CD4-positive, alpha-beta T cell (primary cell): ENCODE measurements at regions not wholly inside any gene's neighbourhood (a gene's known extent, or its start where the extent isn't known, plus 50 kb on each side); places are given as distances from the start of the nearest gene placed in this dataset.
A peak's percentile ranks its signal among the peaks of the same experiment; 100 is the strongest.

Experiments
- ATAC-seq: fragments of 200-7000 bp; cut with Tn5 transposase; one replicate; pipeline ENCODE4 v1.10.0; 2022; ENCODE audit warnings: mild to moderate bottlenecking; ENCODE audit not compliant: poor library complexity
- CTCF ChIA-PET: fragments of 350-600 bp; sonication (Branson Sonifier 250); formaldehyde crosslinking; loops from one replicate; lab custom pipeline; 2021; ENCODE audit warnings: antibody characterized with exemption, inconsistent platforms; lab: Charles Lee
- POLR2A ChIA-PET: fragments of 350-600 bp; sonication (Branson Sonifier 250); formaldehyde crosslinking; loops from one replicate; lab custom pipeline; 2021; ENCODE audit warnings: antibody characterized with exemption, inconsistent platforms; lab: Charles Lee
- DNase-seq, 14 experiments: peaks; one replicate each; pipeline ENCODE4 v3.0.0-alpha.2; 2013 to 2020; ENCODE audit warnings: mixed read lengths in 2 of 14
- H3K27ac ChIP-seq, 2 donors: one replicate each; pipeline versions ENCODE4 v1.5.1 to v1.7.0; 2013; ENCODE audit warnings: low read length in 2 of 2, low read depth in 1 of 2, mild to moderate bottlenecking in 1 of 2
- H3K27me3 ChIP-seq, 2 experiments: 1 replicate in 1 of 2; 2 replicates in 1 of 2; pipeline versions ENCODE4 v1.6.1 to v1.7.0; 2013; ENCODE audit warnings: low read length in 2 of 2, control low read depth in 1 of 2, mild to moderate bottlenecking in 1 of 2, moderate library complexity in 1 of 2; ENCODE audit not compliant: insufficient read depth in 2 of 2, control insufficient read depth in 1 of 2
- H3K36me3 ChIP-seq: one replicate; pipeline ENCODE4 v1.6.1; 2013; ENCODE audit warnings: low read length, control low read depth; ENCODE audit not compliant: insufficient read depth
- H3K4me1 ChIP-seq: one replicate; pipeline ENCODE4 v1.6.1; 2013; ENCODE audit warnings: low read length, control low read depth; ENCODE audit not compliant: insufficient read depth
- H3K4me3 ChIP-seq: one replicate; pipeline ENCODE4 v1.5.1; 2013; ENCODE audit warnings: mild to moderate bottlenecking, low read length, moderate library complexity
- H3K9me3 ChIP-seq, 2 experiments: 1 replicate in 1 of 2; 2 replicates in 1 of 2; pipeline versions ENCODE4 v1.6.1 to v1.7.0; 2013; ENCODE audit warnings: low read length in 2 of 2, mild to moderate bottlenecking in 2 of 2, control low read depth in 1 of 2, moderate library complexity in 1 of 2; ENCODE audit not compliant: control insufficient read depth in 1 of 2, insufficient read depth in 1 of 2
- H3K27ac Mint-ChIP-seq: one replicate; pipeline ENCODE4 v1.8.0; 2020; ENCODE audit warnings: mixed read lengths
- H3K27me3 Mint-ChIP-seq: one replicate; pipeline ENCODE4 v1.8.0; 2021; ENCODE audit warnings: mixed read lengths
- H3K36me3 Mint-ChIP-seq: one replicate; pipeline ENCODE4 v1.8.0; 2021; ENCODE audit warnings: low read depth, mixed read lengths
- H3K4me1 Mint-ChIP-seq: one replicate; pipeline ENCODE4 v1.8.0; 2021; ENCODE audit warnings: low read depth, mixed read lengths
- H3K4me3 Mint-ChIP-seq: one replicate; pipeline ENCODE4 v1.8.0; 2020; ENCODE audit warnings: mild to moderate bottlenecking, mixed read lengths
- H3K9me3 Mint-ChIP-seq: one replicate; pipeline ENCODE4 v1.8.0; 2020; ENCODE audit warnings: mixed read lengths
- CTCF ChIP-seq: fragments of 200-600 bp; IDR thresholded peaks from one replicate; pipeline ENCODE4 v1.8.0; 2022; ENCODE audit warnings: antibody characterized with exemption, mild to moderate bottlenecking
- intact Hi-C, 2 experiments: fragments of 100-400 bp; cut with DNase I in 1 of 2; cut with micrococcal nuclease in 1 of 2; formaldehyde crosslinking; loops; one replicate each; pipeline versions ENCODE4 v1.15.1 to v1.9.0; 2023 to 2025; cut with DNase I, micrococcal nuclease

GRCh38 chr3:112739252-112739965 is 98.5 kb upstream of the CCDC80 start:
- Mint-ChIP-seq H3K9me3 (no peaks in the 10 kb centered on the region), H3K36me3 (no peaks in the 10 kb centered on the region), H3K4me3 (peak overlapping the region; percentile 21), H3K4me1 (peaks cover 69% of the 10 kb centered on the region), H3K27ac (peak overlapping the region; percentile 75), H3K27me3 (no peaks in the 10 kb centered on the region)
- TF ChIP-seq CTCF: no peak
- DNase-seq: peak in 3 of 14 experiments; percentile 13 to 50 (median 14)
- no peaks in the 10 kb centered on the region for H3K36me3 ChIP-seq
- ChIA-PET POLR2A (interaction anchor here (1.0 to 2.1 kb wide), 6 partner anchors 35 to 251 kb away, joined by 4 to 9 read pairs (median 4); partner anchors contain the start of genes CD200R1 and GTPBP8), CTCF (interaction anchor here (1.5 kb wide), 1 partner anchor 240 kb away, joined by 5 read pairs; no protein-coding TSS in a partner anchor)
- H3K9me3 ChIP-seq: no peaks in the 10 kb centered on the region
- H3K27me3 ChIP-seq: no peaks in the 10 kb centered on the region
- H3K4me1 ChIP-seq: peaks cover 53% of the 10 kb centered on the region
- ATAC-seq: peak; percentile 11
- peak overlapping the region in 1 of 2 donors; percentile 45 for H3K27ac ChIP-seq
- intact Hi-C loops: loop anchor here (5.0 to 10.0 kb wide), 4 partner anchors 95 to 548 kb away; partner anchors contain the start of gene CCDC80 (in 1 of the 2)
- no peak overlapping the region for H3K4me3 ChIP-seq

GRCh38 chr3:112738366-112738765 is 97.4 kb upstream of the CCDC80 start:
- no peak overlapping the region for H3K4me3 Mint-ChIP-seq
- ATAC-seq: no peak

More at GRCh38 chr3:112738366-112738765, 97.4 kb upstream of the CCDC80 start:
- CTCF ChIA-PET: no interaction called here
- DNase-seq: no peak
- H3K9me3 Mint-ChIP-seq: no peaks in the 10 kb centered on the region
- peak overlapping the region; percentile 38 for H3K27ac Mint-ChIP-seq
- no peaks in the 10 kb centered on the region for H3K36me3 Mint-ChIP-seq
- no peaks in the 10 kb centered on the region for H3K27me3 Mint-ChIP-seq
- Histone ChIP-seq H3K36me3 (no peaks in the 10 kb centered on the region), H3K27me3 (no peaks in the 10 kb centered on the region), H3K4me3 (no peak overlapping the region), H3K9me3 (no peaks in the 10 kb centered on the region), H3K4me1 (peaks cover 53% of the 10 kb centered on the region), H3K27ac (no peak overlapping the region)
- intact Hi-C loops: loop anchor here (5.0 to 10.0 kb wide), 4 partner anchors 94 to 549 kb away; partner anchors contain the start of gene CCDC80 (in 1 of the 2)
- peaks cover 69% of the 10 kb centered on the region for H3K4me1 Mint-ChIP-seq
- TF ChIP-seq CTCF: no peak
- POLR2A ChIA-PET: interaction anchor here (0.8 kb wide), 1 partner anchor 241 kb away, joined by 3 read pairs; no protein-coding TSS in a partner anchor
